ENCODE measurements at regions not wholly inside any gene's neighbourhood (a gene's known extent, or its start where the extent isn't known, plus 50 kb on each side); places are given as distances from the start of the nearest gene placed in this dataset.

- no peak for DNase-seq
- Histone ChIP-seq H3K36me3 (ENCODE audit: control insufficient read depth in 1 of 2, insufficient read depth in 2 of 2, low read depth in 1 of 2, low read length in 2 of 2) (no peaks in the 10 kb centered on the region), H2AFZ (ENCODE audit: low read depth, low read length) (no peak overlapping the region), H3K9me3 (ENCODE audit: control insufficient read depth, low read length) (no peaks in the 10 kb centered on the region), H4K8ac (ENCODE audit: low read length) (no peak overlapping the region), H3K9ac (ENCODE audit: low read length) (no peak overlapping the region), H2BK12ac (ENCODE audit: low read length in 2 of 2) (no peak overlapping the region), H4K91ac (ENCODE audit: low read length) (no peak overlapping the region), H3K4me2 (ENCODE audit: low read length, poor library complexity, severe bottlenecking) (no peak overlapping the region), H2BK15ac (ENCODE audit: low read depth, poor library complexity, severe bottlenecking) (no peak overlapping the region), H3K4me3 (ENCODE audit: insufficient read depth in 1 of 2, low read depth in 1 of 2, low read length in 2 of 2) (no peak overlapping the region), H2BK120ac (ENCODE audit: low read depth, low read length) (no peak overlapping the region), H3K23ac (ENCODE audit: low read length in 2 of 2) (no peak overlapping the region), H3K14ac (ENCODE audit: low read length in 2 of 2) (no peak overlapping the region), H3K79me1 (replicated peaks; ENCODE audit: low read length, poor library complexity, severe bottlenecking) (no peaks in the 10 kb centered on the region), H3K27me3 (ENCODE audit: control insufficient read depth in 1 of 2, insufficient read depth in 1 of 2, low read length in 2 of 2) (no peaks in the 10 kb centered on the region), H2AK5ac (ENCODE audit: low read length, severe bottlenecking) (no peak overlapping the region), H2BK5ac (ENCODE audit: low read depth, low read length, poor library complexity, severe bottlenecking) (no peak overlapping the region), H3K4me1 (ENCODE audit: control insufficient read depth, insufficient read depth, low read depth, low read length) (peaks cover 9% of the 10 kb centered on the region), H3K4ac (ENCODE audit: low read depth in 1 of 2, low read length in 2 of 2) (no peak overlapping the region), H3K27ac (ENCODE audit: low read length, poor library complexity, severe bottlenecking) (no peak overlapping the region), H3K18ac (ENCODE audit: low read depth in 1 of 2, low read length in 2 of 2) (no peak overlapping the region)
- 91% methylated on average over 3 of the region's 3 CpGs for WGBS
These were observed 53.1 kb upstream of the PPP1CB start for GRCh38 chr2:28698545-28698944.

All from mesenchymal stem cell (in vitro differentiated cells and primary cell).